ENCODE measurements at regions not wholly inside any gene's neighbourhood (a gene's known extent, or its start where the extent isn't known, plus 50 kb on each side); places are given as distances from the start of the nearest gene placed in this dataset.

- H3K4me1 ChIP-seq (ENCODE audit: control insufficient read depth, extremely low read depth, insufficient read depth, low read length), result no peaks in the 10 kb centered on the region
- no peak overlapping the region for H3K27ac ChIP-seq (ENCODE audit: insufficient read depth, low read length)
- H3K36me3 ChIP-seq (ENCODE audit: control insufficient read depth, insufficient read depth, low read length), result no peaks in the 10 kb centered on the region
- H3K4me3 ChIP-seq (replicated peaks in 1 of 4; ENCODE audit: control extremely low read depth in 1 of 4, insufficient read depth in 1 of 4, low read depth in 3 of 4, low read length in 4 of 4), result no peak overlapping the region
- no peak overlapping the region for H2AFZ ChIP-seq (ENCODE audit: low read length)
- no peak overlapping the region for H3K4me2 ChIP-seq (ENCODE audit: extremely low read depth, insufficient read depth, low read length)
- H3K9me3 ChIP-seq (ENCODE audit: control insufficient read depth, insufficient read depth, low read depth, low read length), result no peaks in the 10 kb centered on the region
- H3K27me3 ChIP-seq (ENCODE audit: control insufficient read depth, insufficient read depth, low read length), result no peaks in the 10 kb centered on the region
- no peaks in the 10 kb centered on the region for H3K79me2 ChIP-seq (ENCODE audit: control insufficient read depth, insufficient read depth, low read length)
- no peak overlapping the region for H3K9ac ChIP-seq (ENCODE audit: insufficient read depth, low read length)
- TF ChIP-seq EZH2 (IDR thresholded peaks at IDR 0.05; ENCODE audit: low read length, missing control alignments) (no peak), CTCF (conservative IDR thresholded peaks at IDR 0.05 in 1 of 2, IDR thresholded peaks at IDR 0.05 in 1 of 2; ENCODE audit: low read depth in 1 of 2, low read length in 2 of 2) (no peak)
- no peaks in the 10 kb centered on the region for H4K20me1 ChIP-seq (ENCODE audit: control insufficient read depth, extremely low read depth, insufficient read depth, low read length)
- DNase-seq (ENCODE audit: low read depth in 2 of 2), result no peak
These were observed 67.9 kb upstream of the KIRREL1 start for GRCh38 chr1:157925419-157926166.

- Histone ChIP-seq H3K79me2 (ENCODE audit: control insufficient read depth, insufficient read depth, low read length) (no peaks in the 10 kb centered on the region), H3K4me1 (ENCODE audit: control insufficient read depth, extremely low read depth, insufficient read depth, low read length) (no peaks in the 10 kb centered on the region), H3K4me2 (ENCODE audit: extremely low read depth, insufficient read depth, low read length) (no peak overlapping the region), H3K27me3 (ENCODE audit: control insufficient read depth, insufficient read depth, low read length) (no peaks in the 10 kb centered on the region), H3K9me3 (ENCODE audit: control insufficient read depth, insufficient read depth, low read depth, low read length) (no peaks in the 10 kb centered on the region), H3K4me3 (replicated peaks in 1 of 4; ENCODE audit: control extremely low read depth in 1 of 4, insufficient read depth in 1 of 4, low read depth in 3 of 4, low read length in 4 of 4) (no peak overlapping the region), H3K9ac (ENCODE audit: insufficient read depth, low read length) (no peak overlapping the region), H4K20me1 (ENCODE audit: control insufficient read depth, extremely low read depth, insufficient read depth, low read length) (no peaks in the 10 kb centered on the region), H3K36me3 (ENCODE audit: control insufficient read depth, insufficient read depth, low read length) (no peaks in the 10 kb centered on the region), H3K27ac (ENCODE audit: insufficient read depth, low read length) (no peak overlapping the region), H2AFZ (ENCODE audit: low read length) (no peak overlapping the region)
- peak; percentile 34 to 69 for DNase-seq (ENCODE audit: low read depth in 2 of 2)
- TF ChIP-seq CTCF (conservative IDR thresholded peaks at IDR 0.05 in 1 of 2, IDR thresholded peaks at IDR 0.05 in 1 of 2; ENCODE audit: low read depth in 1 of 2, low read length in 2 of 2) (no peak), EZH2 (IDR thresholded peaks at IDR 0.05; ENCODE audit: low read length, missing control alignments) (no peak)
These were observed 61.4 kb upstream of the KIRREL1 start for GRCh38 chr1:157932069-157932468.

- no peak overlapping the region for H3K4me2 ChIP-seq (ENCODE audit: extremely low read depth, insufficient read depth, low read length)
- no peak overlapping the region for H3K9ac ChIP-seq (ENCODE audit: insufficient read depth, low read length)
- TF ChIP-seq CTCF (conservative IDR thresholded peaks at IDR 0.05 in 1 of 2, IDR thresholded peaks at IDR 0.05 in 1 of 2; ENCODE audit: low read depth in 1 of 2, low read length in 2 of 2), result no peak
- TF ChIP-seq EZH2 (IDR thresholded peaks at IDR 0.05; ENCODE audit: low read length, missing control alignments), result no peak
- no peaks in the 10 kb centered on the region for H3K4me1 ChIP-seq (ENCODE audit: control insufficient read depth, extremely low read depth, insufficient read depth, low read length)
- H3K36me3 ChIP-seq (ENCODE audit: control insufficient read depth, insufficient read depth, low read length), result no peaks in the 10 kb centered on the region
- no peaks in the 10 kb centered on the region for H3K79me2 ChIP-seq (ENCODE audit: control insufficient read depth, insufficient read depth, low read length)
- H3K4me3 ChIP-seq (replicated peaks in 1 of 4; ENCODE audit: control extremely low read depth in 1 of 4, insufficient read depth in 1 of 4, low read depth in 3 of 4, low read length in 4 of 4), result no peak overlapping the region
- H3K27ac ChIP-seq (ENCODE audit: insufficient read depth, low read length), result no peak overlapping the region
- no peaks in the 10 kb centered on the region for H4K20me1 ChIP-seq (ENCODE audit: control insufficient read depth, extremely low read depth, insufficient read depth, low read length)
- no peaks in the 10 kb centered on the region for H3K9me3 ChIP-seq (ENCODE audit: control insufficient read depth, insufficient read depth, low read depth, low read length)
- DNase-seq (ENCODE audit: low read depth in 2 of 2), result no peak
- no peaks in the 10 kb centered on the region for H3K27me3 ChIP-seq (ENCODE audit: control insufficient read depth, insufficient read depth, low read length)
- no peak overlapping the region for H2AFZ ChIP-seq (ENCODE audit: low read length)
These were observed 55.7 kb upstream of the KIRREL1 start for GRCh38 chr1:157937744-157938143.
